HG03469 (cell line): ENCODE measurements at regions not wholly inside any gene's neighbourhood (a gene's known extent, or its start where the extent isn't known, plus 50 kb on each side); places are given as distances from the start of the nearest gene placed in this dataset.

Experiments
- ATAC-seq: cut with Tn5 transposase; IDR thresholded peaks from one replicate; pipeline ENCODE4 v1.9.1; 2021; ENCODE audit warnings: mild to moderate bottlenecking, moderate library complexity, moderate number of reproducible peaks; ENCODE audit not compliant: unreplicated experiment

DNA sequence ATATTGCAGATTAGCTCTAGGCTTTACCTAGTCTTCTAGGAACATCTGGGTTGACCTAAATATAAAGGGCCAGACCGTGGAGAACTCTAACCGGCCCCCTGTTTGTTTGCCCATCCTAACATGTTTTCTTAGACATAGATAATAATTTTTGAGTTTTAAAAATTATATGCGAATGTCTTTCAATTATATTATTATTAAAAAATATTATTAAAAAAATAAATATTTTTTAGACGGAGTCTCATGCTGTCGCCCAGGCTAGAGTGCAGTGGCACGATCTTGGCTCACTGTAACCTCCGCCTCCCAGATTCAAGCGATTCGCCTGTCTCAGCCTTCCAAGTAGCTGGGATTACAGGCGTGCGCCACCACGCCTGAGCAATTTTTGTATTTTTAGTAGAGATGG, 318.5 kb downstream of the INHBA start:
- ATAC-seq, result no peak

DNA sequence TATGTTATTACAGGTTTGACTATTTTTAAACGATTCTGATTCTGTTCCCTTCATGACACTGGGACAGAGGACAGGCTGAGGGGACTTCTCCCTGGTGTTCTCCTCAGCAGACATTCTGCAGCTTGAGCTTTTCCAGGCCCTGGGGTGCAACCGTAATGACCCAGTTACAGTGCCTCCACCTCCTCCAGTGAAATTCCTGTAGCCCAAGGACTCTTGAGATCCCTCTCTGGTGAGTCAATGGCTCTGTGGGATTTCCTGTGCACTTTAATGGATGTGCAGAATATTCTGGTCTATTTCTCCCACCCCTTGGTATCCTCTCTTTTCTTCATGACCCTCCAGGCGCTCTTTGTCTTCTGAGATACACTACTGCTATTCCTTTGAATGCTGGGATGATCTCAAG, 319.3 kb downstream of the INHBA start:
- ATAC-seq, result no peak

DNA sequence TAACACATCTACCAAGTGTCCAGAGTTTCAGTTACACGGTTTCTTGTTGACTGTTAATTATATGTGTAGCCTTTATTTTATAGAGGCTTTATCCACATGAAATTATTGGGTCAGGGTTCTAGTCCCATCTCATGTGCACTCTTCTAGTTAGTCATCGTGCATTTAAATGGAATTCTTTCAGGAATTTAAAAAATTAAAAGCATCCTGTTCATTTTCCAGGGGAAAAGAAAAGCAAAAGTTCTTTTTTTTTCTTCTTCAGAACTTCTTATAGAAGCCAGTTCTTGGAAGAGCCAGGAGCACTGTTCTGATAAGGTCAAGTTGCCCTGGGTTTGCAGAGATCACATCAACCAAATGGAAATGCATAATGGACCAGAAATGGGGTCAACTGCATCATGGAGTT, 324.7 kb downstream of the INHBA start:
- ATAC-seq, result no peak

DNA sequence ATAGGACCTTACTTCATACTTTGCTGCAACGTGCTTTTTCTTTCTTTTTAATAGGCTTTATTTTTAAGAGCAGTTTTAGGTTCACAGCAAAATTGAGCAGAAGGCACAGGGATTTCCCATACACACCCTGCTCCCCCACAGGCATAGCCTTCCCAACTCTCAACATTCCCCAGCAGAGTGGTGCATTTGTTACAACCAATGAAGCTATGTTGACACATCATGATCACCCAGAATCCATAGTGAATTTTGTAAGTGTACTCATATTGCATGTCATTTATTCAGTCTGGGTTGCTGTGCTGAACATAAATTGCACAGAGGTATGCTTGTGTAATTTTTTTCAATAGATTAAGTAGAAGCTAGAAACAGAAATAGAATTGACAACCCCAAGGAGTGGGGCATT, 327.3 kb downstream of the INHBA start:
- no peak for ATAC-seq

DNA sequence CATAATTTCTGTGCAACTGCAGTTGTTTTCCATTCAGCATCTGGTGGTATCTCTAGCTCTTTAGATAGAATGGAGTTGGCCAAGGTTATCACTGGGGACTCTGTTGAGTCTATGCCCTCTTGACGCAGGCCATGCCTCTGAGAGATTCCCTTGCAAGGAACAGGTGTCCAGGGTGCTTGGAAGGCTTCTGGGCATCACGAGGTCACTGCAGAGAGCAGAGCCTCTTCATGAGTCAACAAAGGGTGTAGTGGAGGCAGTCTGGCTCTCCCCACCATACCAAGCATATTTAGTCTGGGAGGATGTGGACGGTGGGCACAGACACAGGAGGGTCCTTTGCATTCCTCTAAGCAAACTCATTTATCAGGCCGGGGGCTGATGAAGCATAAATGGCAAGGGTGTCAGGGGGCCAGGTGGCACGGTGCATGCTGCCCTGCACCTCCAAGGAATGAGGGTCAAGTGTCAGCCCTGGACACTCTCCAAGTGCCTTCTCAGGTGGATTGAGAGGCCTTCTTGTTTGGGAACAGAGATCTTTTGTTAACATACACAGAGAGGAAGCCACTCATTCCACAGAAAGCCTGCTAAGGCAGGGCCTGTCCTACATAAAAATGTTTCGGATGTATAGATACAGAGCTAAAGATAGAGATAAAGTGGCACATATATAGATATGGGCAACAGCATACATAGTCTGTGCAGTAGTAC, 328.6 kb downstream of the INHBA start:
- no peak for ATAC-seq

DNA sequence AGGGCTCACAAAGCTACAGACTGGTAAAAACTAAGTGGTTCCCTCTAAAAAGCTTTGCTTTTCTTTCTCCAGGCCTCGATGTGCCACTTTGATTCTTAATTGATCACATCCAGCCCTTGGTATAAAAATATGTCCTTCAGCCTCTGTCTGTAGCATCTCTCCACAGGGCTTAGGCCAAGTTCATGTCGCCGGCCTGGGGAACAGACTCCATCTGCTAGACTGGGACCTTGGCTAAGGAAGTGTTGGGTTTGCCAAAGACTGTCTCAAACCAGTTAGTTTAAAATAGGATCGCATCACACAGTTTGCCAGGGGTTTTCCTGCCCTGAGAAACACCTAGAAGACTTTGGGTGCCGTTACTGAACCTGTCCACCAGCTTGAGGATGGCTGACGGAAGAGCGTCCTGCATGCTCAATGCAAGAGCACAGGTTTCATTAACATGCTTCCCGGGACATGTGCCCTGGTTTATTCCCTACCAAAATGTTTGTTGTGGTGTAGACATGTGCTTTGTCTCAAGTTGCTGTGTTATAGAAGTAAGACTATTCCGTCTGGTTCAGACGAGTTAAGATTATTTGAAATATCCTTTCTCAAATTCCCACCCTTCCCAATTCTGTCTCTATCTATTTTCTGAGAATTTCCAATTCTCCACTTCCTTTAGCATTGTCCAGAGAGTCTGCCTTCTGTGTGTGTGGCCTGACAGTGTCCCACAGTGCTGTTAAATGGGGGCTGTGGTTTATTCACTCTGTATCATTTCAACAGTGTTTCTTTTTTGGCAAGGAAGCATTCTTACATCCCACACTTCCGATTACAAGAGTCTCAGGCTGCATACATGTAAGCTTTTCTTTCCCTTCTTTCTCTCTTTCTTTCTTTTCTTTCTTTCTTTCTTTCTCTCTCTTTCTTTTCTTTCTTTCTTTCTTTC, 334.7 kb downstream of the INHBA start:
- no peak for ATAC-seq

DNA sequence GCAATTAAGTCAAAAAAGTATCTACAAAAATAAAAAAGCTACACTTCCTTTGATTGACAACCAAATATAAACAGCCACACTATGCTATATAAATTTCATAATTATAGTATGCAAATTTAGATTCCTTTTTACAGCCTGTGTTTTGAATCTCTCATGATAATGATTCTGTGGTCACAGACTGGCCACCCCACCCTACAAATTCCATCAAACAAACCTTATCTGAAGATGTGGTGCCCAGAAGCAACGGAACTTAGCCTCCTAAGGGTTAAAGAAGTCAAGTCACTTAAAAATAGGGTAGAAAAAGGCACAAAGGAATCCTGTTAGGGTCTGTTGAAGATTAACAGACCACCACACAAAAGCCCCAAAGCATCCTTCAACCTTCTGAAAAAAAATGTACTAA, 351.8 kb downstream of the INHBA start:
- ATAC-seq, result no peak

DNA sequence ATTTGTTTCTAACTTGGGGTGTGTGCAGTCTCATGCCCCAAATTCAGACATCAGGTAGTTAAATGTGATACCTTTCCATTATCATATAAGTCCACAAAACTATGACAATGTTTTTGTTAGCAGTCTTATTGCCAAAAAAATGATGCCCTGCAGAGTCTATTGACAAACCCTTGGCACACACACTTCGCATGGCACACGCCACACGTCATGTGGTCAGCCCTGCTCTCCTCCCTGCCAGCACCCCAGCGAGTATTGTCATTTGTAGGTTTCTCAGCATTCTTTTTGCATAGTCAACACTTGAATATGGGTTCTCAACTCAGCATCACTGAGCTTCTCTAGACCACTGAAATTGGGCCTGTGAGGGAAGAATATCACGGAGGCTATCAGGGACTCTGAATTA, 356.0 kb downstream of the INHBA start:
- ATAC-seq, result no peak

DNA sequence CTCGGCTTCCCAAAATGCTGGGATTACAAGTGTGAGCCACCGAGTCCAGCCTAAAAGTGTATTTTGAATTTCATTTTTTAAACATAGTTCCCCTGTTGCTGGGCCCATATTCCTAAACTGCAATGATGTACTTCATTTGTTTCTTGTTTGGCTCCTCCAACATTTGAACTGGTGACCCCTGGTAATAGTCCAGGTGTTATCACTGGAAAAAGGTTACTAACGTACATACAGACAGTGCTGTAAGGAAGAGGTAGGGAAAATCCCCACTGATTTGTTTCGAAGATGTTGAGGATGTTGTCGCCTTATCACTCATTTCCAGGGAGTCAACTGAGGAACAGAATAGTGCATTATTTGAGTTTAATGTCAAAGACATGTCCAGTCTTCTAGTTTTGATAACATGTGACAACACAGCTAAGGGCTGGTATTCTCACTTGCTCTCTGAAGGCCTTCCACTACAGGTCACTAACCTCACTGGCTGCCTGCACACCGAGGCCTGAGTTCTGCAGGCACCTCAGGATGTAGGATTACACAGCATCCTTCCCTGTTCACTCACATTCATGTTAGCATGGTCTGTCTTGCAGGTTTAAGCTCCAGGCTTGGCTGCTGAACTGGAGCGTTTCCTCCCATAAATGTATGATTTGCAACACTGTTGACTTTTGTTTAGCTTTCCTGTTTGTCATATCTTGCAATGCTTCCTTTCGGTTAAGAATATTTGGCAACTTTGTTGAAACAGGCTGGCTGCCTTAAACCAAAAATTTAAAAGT, 362.8 kb downstream of the INHBA start:
- ATAC-seq, result no peak

DNA sequence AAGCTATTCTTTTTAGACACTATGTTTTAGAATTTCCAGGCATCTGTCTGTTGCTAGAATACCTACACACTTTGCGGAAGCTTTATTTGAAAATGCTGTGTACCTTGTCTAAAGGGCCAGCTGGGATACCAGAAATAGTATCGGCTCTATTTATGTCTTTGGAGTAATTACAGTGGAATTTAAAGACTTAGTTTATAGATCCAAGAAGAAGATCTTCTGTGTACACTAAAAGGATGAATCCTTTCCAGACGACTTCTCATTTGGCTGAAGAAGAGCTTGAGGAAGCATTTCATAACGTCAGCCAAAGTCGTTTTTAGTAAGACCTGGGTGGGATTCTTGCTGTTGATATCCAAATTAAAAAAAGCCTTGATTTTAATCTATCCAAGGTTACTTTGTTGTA, 365.9 kb downstream of the INHBA start:
- ATAC-seq, result no peak

DNA sequence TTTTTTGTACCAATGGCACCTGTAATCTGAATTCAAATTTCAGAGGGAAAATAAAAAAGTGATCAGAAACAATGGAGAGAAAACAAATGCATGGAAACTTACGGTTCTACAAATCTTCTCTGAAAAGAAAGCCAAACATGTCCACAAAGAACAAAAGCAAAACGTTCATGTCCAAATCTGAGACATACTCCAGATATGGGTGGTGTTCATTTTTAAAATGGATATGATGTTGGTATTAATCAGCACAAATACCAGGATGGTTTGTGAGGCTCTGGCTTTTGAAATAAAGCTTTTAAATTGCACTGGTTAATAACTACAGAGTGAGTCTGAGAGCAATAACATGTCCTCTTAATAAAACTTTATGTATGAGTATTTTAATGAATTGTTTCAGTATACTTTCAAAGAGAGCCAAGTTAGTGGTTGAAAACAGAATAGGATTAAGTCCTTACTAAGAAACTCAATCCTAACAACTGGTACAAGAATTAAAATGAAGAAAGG, 366.4 kb downstream of the INHBA start:
- no peak for ATAC-seq

DNA sequence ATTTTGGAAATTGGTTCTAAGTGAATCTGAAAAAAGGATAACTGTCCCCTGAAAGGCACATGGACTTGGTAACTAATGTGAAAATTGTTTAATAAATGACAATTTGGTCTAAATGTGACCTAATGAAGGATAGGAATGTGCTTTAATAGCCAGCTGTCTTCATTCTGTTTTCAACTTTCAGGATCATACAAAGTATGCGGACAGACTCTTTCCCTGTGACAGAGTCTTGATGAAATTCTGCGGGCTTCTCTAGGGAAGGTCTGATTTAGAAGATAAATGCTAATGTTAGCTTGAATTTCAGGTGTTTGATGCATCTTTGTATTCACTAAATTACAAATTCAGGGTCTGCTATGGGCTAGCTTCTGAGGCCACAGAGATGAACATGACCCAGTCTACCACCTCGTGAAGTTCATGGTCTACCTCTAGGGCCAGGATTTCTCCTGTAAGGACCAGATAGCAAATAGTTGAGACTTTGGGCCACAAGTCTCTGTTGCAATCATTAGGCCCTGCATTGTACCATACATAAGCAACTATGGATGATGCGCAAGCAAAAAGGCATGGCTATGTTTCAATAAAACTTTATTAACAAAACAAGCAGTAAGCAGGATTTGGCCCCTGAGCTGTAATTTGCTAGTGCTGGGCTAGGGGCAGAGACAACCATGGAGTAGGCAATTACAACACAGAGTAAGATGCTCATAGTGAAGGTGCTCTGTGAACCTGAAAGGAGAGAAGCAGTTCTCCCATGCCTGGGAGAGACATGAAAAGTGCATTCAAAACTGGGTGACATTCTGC, 368.6 kb downstream of the INHBA start:
- ATAC-seq, result no peak

DNA sequence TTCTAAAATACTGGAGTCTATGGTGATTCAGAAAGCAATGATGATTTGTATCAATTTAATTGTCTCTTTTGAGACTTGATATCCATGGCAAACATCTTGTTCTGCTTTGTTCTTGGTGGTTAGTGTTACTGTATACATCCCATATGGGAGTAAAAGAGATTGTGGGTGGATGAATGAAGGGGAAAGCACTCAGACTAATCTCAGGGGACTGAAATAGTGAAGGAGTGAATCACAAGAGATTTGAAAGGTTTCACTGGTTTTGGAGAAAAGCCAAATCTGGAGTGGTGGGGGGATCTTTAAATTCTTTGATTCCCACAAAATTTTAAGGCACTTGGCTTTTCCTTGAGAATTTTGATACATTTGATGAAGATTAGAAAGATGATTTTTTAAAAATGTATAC, 369.4 kb downstream of the INHBA start:
- ATAC-seq, result no peak

DNA sequence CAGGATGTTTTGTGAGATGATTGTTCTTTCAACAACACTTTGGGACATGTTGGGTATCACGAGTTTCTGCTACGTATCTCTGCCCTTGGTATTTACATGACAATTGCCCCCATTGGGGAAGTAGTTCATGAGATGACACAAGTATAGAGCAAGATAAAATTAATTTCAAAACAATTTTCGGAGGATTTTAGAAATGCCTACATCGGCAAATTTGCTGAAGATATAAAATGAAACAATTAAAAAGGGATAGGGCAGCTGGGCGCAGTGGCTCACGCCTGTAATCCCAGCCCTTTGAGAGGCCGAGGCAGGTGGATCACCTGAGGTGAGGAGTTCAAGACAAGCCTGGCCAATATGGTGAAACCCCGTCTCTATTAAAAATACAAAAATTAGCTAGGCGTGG, 371.7 kb downstream of the INHBA start:
- no peak for ATAC-seq

DNA sequence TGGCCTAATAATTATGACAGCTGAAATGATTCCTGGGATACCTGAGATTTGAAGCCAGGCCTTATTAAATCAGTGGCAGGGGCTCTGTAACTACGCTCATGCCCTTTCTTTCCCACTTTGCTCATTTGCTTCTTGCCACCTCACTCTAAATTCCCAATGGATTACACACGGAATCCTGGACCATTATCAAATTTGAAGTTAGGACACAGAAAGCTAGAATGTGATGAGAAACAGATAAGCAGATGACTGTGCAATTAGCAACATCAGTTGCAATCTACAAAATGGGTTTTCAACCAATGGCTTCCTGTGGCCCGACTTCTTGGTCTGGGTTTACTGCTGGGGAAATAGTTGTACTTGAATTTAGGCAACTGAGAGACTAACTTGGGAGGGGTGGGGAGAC, 374.3 kb downstream of the INHBA start:
- no peak for ATAC-seq

DNA sequence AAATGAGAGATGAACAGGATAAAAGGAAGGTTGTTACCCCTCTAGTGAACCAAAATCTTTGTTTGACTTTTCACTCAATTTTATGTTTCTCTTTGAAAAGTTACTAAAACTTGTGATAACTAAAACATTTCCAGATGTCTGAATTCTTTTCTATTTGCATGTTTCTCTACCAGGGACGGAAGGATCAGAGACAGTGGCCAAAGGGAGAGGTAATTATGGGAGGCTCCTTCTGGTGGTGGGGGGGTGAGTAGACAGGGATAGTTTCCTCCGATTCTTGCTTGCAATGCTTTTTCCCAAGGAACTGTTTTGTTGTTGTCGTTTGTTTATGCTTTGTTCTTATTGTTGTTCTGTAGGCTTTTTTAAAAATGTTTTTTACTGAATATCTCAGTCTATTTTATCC, 374.8 kb downstream of the INHBA start:
- ATAC-seq, result no peak

DNA sequence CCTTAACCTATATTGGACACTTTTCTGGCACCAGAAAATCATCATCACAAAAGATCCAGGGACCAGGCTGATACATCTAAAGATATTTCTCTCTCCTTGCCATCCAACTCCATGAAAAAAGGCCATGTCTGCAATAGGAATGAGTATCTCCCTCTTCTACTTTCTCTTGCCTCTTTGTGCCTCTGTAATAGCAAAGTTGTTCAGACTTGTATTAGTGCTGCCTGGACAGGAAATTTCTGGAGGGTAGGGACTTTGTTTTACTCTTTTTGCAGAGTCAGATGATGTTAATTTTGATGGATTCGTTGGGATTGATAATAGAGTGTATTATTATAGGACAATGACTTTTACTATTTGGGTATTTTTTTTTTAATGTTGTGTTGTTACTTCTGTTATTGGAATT, 376.3 kb downstream of the INHBA start:
- no peak for ATAC-seq

DNA sequence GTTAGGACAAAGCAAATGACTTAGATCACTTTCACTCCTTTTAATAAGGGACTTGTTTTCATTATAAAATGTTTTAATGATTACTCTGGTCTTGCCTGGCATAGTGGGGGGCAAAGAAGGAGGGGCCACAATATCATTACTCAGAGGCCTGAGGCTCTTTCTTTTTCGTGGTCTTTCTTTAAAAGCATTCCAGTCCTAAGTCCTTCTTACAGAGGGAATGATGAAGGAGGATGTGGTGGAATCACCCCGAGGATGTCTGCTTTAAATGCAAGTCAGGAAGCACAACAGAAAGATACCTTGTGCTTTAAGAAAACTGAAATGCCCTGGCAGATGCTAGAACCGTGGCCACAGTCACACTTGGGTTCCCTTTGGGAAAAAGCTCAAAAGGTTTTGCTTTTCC, 379.1 kb downstream of the INHBA start:
- ATAC-seq, result no peak

DNA sequence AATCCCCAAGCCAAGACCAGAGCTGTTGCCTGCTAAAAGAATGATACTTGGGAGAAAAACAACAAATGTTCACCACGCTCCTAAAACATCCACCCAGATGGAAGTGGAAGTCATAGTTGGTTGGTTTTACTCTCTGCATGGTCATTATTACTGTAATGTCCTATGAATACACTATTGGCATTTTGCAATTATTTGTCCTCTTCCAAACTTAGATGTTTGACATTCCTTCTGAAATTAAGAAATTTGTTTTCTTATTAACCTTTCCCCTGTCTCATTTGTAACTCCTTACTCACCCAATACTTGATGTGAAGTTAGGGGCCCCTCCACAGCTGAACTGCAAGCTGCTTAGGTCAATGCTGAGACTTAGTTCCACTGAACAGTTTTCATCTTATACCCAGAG, 383.3 kb downstream of the INHBA start:
- ATAC-seq, result no peak

DNA sequence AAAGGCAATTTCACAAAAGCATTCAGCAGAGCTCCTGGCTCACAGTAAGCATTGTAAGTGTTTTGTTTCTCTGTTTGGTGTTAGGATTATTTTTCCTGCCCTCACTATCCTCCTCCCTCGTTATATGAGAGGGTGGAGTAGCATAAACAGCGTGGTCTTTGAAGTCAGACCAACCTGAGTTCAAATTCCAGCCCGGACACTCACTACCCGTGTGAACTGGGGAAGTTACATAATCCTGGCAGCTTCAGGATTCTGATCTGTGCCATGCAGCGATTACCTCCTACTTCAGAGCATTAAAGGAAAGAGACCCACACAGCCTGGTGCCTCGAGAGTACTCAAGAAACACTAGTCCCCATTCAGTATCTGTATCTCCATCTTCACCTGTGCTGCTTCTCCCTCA, 386.5 kb downstream of the INHBA start:
- ATAC-seq, result no peak

DNA sequence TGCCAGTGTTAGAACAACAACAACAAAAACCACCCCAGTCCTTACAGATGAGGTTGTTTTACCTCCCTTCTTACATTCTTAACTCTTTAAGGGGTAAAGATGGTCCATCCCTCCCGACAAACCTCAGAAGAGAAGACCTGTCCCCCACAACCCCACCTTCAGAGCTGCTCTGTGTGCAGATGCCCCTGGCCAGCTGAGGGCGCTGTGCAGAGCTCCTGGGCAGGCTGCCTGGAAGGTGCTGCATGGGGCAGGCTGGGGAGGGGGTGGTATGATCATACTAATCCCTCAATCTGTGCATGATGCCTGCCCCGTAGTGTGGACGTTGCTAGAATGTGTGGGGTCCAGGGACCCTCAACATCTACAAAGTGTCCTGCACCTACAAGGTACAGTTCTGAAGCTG, 387.1 kb downstream of the INHBA start:
- ATAC-seq, result no peak
